ENCODE measurements at regions not wholly inside any gene's neighbourhood (a gene's known extent, or its start where the extent isn't known, plus 50 kb on each side); places are given as distances from the start of the nearest gene placed in this dataset.

- no peak overlapping the region for H3K9ac ChIP-seq (ENCODE audit: insufficient read length)
Observed at GRCh38 chr6:137405806-137406205, 88.4 kb downstream of the OLIG3 start.

GRCh38 chr6:137403855-137404254 lies 90.3 kb downstream of the OLIG3 start:
- no peaks in the 10 kb centered on the region for H3K9me3 ChIP-seq (ENCODE audit: low read depth, low read length)

More at GRCh38 chr6:137405806-137406205, 88.4 kb downstream of the OLIG3 start:
- TF ChIP-seq POLR2AphosphoS5 (IDR thresholded peaks at IDR 0.05; ENCODE audit: borderline replicate concordance, low read depth, low read length) = no peak
- no peak for TF ChIP-seq FOXP2 (optimal IDR thresholded peaks at IDR 0.05; ENCODE audit: control extremely low read depth, extremely low read length, insufficient read depth)
- no peak for TF ChIP-seq EZH2 (IDR thresholded peaks at IDR 0.05)
- Histone ChIP-seq H3K27ac (no peak overlapping the region), H3K4me3 (no peak overlapping the region), H3K9me3 (ENCODE audit: low read depth, low read length) (no peaks in the 10 kb centered on the region), H3K36me3 (ENCODE audit: insufficient read depth, low read length) (no peaks in the 10 kb centered on the region)
- no peak for DNase-seq (ENCODE audit: low read depth, low spot score)

GRCh38 chr6:137403443-137403842 lies 90.8 kb downstream of the OLIG3 start:
- no peak for DNase-seq (ENCODE audit: low read depth, low spot score)
- Histone ChIP-seq H3K9me3 (ENCODE audit: low read depth, low read length) (no peaks in the 10 kb centered on the region), H3K4me3 (no peak overlapping the region), H3K9ac (ENCODE audit: insufficient read length) (no peak overlapping the region), H3K36me3 (ENCODE audit: insufficient read depth, low read length) (no peaks in the 10 kb centered on the region), H3K27ac (no peak overlapping the region)
- no peak for TF ChIP-seq POLR2AphosphoS5 (IDR thresholded peaks at IDR 0.05; ENCODE audit: borderline replicate concordance, low read depth, low read length)
- TF ChIP-seq EZH2 (IDR thresholded peaks at IDR 0.05) = no peak
- TF ChIP-seq FOXP2 (optimal IDR thresholded peaks at IDR 0.05; ENCODE audit: control extremely low read depth, extremely low read length, insufficient read depth) = no peak

More at GRCh38 chr6:137403855-137404254, 90.3 kb downstream of the OLIG3 start:
- Histone ChIP-seq H3K4me3 (no peak overlapping the region), H3K9ac (ENCODE audit: insufficient read length) (no peak overlapping the region), H3K27ac (no peak overlapping the region), H3K36me3 (ENCODE audit: insufficient read depth, low read length) (no peaks in the 10 kb centered on the region)
- TF ChIP-seq EZH2 (IDR thresholded peaks at IDR 0.05) (no peak), FOXP2 (optimal IDR thresholded peaks at IDR 0.05; ENCODE audit: control extremely low read depth, extremely low read length, insufficient read depth) (no peak), POLR2AphosphoS5 (IDR thresholded peaks at IDR 0.05; ENCODE audit: borderline replicate concordance, low read depth, low read length) (no peak)
- no peak for DNase-seq (ENCODE audit: low read depth, low spot score)

GRCh38 chr6:137402143-137402680 lies 92.0 kb downstream of the OLIG3 start:
- H3K9me3 ChIP-seq (ENCODE audit: low read depth, low read length) = no peaks in the 10 kb centered on the region
- H3K27ac ChIP-seq = no peak overlapping the region
- no peak overlapping the region for H3K9ac ChIP-seq (ENCODE audit: insufficient read length)
- no peak overlapping the region for H3K4me3 ChIP-seq
- DNase-seq (ENCODE audit: low read depth, low spot score) = no peak
- no peaks in the 10 kb centered on the region for H3K36me3 ChIP-seq (ENCODE audit: insufficient read depth, low read length)
- TF ChIP-seq FOXP2 (optimal IDR thresholded peaks at IDR 0.05; ENCODE audit: control extremely low read depth, extremely low read length, insufficient read depth) = no peak
- TF ChIP-seq EZH2 (IDR thresholded peaks at IDR 0.05) = no peak
- no peak for TF ChIP-seq POLR2AphosphoS5 (IDR thresholded peaks at IDR 0.05; ENCODE audit: borderline replicate concordance, low read depth, low read length)

- DNase-seq (ENCODE audit: low read depth, low spot score) = no peak
Observed at GRCh38 chr6:137401088-137401487, 93.1 kb downstream of the OLIG3 start.

GRCh38 chr6:137399881-137400443 lies 94.2 kb downstream of the OLIG3 start:
- Histone ChIP-seq H3K36me3 (ENCODE audit: insufficient read depth, low read length) (no peaks in the 10 kb centered on the region), H3K27ac (no peak overlapping the region), H3K9me3 (ENCODE audit: low read depth, low read length) (no peaks in the 10 kb centered on the region), H3K4me3 (no peak overlapping the region), H3K9ac (ENCODE audit: insufficient read length) (no peak overlapping the region)
- TF ChIP-seq EZH2 (IDR thresholded peaks at IDR 0.05) (no peak), POLR2AphosphoS5 (IDR thresholded peaks at IDR 0.05; ENCODE audit: borderline replicate concordance, low read depth, low read length) (no peak), FOXP2 (optimal IDR thresholded peaks at IDR 0.05; ENCODE audit: control extremely low read depth, extremely low read length, insufficient read depth) (no peak)
- DNase-seq (ENCODE audit: low read depth, low spot score) = no peak

More at GRCh38 chr6:137401088-137401487, 93.1 kb downstream of the OLIG3 start:
- TF ChIP-seq FOXP2 (optimal IDR thresholded peaks at IDR 0.05; ENCODE audit: control extremely low read depth, extremely low read length, insufficient read depth) (no peak), EZH2 (IDR thresholded peaks at IDR 0.05) (no peak), POLR2AphosphoS5 (IDR thresholded peaks at IDR 0.05; ENCODE audit: borderline replicate concordance, low read depth, low read length) (no peak)
- Histone ChIP-seq H3K9me3 (ENCODE audit: low read depth, low read length) (no peaks in the 10 kb centered on the region), H3K9ac (ENCODE audit: insufficient read length) (no peak overlapping the region), H3K27ac (no peak overlapping the region), H3K4me3 (no peak overlapping the region), H3K36me3 (ENCODE audit: insufficient read depth, low read length) (no peaks in the 10 kb centered on the region)

GRCh38 chr6:137395316-137395715 lies 98.9 kb downstream of the OLIG3 start:
- Histone ChIP-seq H3K9ac (ENCODE audit: insufficient read length) (no peak overlapping the region), H3K4me3 (no peak overlapping the region), H3K36me3 (ENCODE audit: insufficient read depth, low read length) (no peaks in the 10 kb centered on the region), H3K9me3 (ENCODE audit: low read depth, low read length) (no peaks in the 10 kb centered on the region), H3K27ac (no peak overlapping the region)
- no peak for TF ChIP-seq EZH2 (IDR thresholded peaks at IDR 0.05)
- TF ChIP-seq FOXP2 (optimal IDR thresholded peaks at IDR 0.05; ENCODE audit: control extremely low read depth, extremely low read length, insufficient read depth) = no peak
- TF ChIP-seq POLR2AphosphoS5 (IDR thresholded peaks at IDR 0.05; ENCODE audit: borderline replicate concordance, low read depth, low read length) = no peak
- DNase-seq (ENCODE audit: low read depth, low spot score) = no peak

- H3K4me3 ChIP-seq = no peak overlapping the region
- DNase-seq (ENCODE audit: low read depth, low spot score) = no peak
- TF ChIP-seq FOXP2 (optimal IDR thresholded peaks at IDR 0.05; ENCODE audit: control extremely low read depth, extremely low read length, insufficient read depth) = no peak
- TF ChIP-seq EZH2 (IDR thresholded peaks at IDR 0.05) = no peak
- TF ChIP-seq POLR2AphosphoS5 (IDR thresholded peaks at IDR 0.05; ENCODE audit: borderline replicate concordance, low read depth, low read length) = no peak
- H3K9me3 ChIP-seq (ENCODE audit: low read depth, low read length) = no peaks in the 10 kb centered on the region
- no peak overlapping the region for H3K27ac ChIP-seq
- no peaks in the 10 kb centered on the region for H3K36me3 ChIP-seq (ENCODE audit: insufficient read depth, low read length)
- no peak overlapping the region for H3K9ac ChIP-seq (ENCODE audit: insufficient read length)
Observed at GRCh38 chr6:137391061-137391814, 103.0 kb downstream of the OLIG3 start.
